GM12878 (cell line): ENCODE measurements at regions not wholly inside any gene's neighbourhood (a gene's known extent, or its start where the extent isn't known, plus 50 kb on each side); places are given as distances from the start of the nearest gene placed in this dataset.

Source experiments
- ATAC-seq: fragments of 200-7000 bp; cut with Tn5 transposase; 3 replicates; pipeline ENCODE4 v1.9.1; 2020; ENCODE audit warnings: mild to moderate bottlenecking, moderate library complexity
- BruUV-seq: library from RNA; stranded (reverse); fragments of 400-500 nt; replicated peaks from 2 replicates; lab custom pipeline; 2021; lab: Mats Ljungman, UMichigan
- CTCF ChIA-PET: fragments of 300-600 bp; sonication (Branson Sonifier 250); formaldehyde crosslinking; extraction: SDS; loops from one replicate; lab custom pipeline; 2021; ENCODE audit warnings: inconsistent platforms; lab: Yijun Ruan, JAX
- POLR2A ChIA-PET: fragments of 350-600 bp; formaldehyde crosslinking; extraction: SDS; loops from one replicate; lab custom pipeline; 2021; ENCODE audit warnings: inconsistent platforms; lab: Charles Lee
- RAD21 ChIA-PET: fragments of 300-600 bp; sonication (Branson Sonifier 250); formaldehyde crosslinking; loops from one replicate; lab custom pipeline; 2023; ENCODE audit warnings: antibody characterized with exemption; ENCODE audit not compliant: unreplicated experiment; lab: Charles Lee
- SMC1A ChIA-PET: fragments of 300-600 bp; sonication (Branson Sonifier 250); formaldehyde crosslinking; loops from one replicate; lab custom pipeline; 2023; ENCODE audit not compliant: unreplicated experiment, uncharacterized antibody; lab: Charles Lee
- DNase-seq: peaks from one replicate; pipeline ENCODE4 v3.0.0-alpha.2; 2011; ENCODE audit warnings: low read depth, low spot score
- FAIRE-seq: peaks from 3 replicates; lab custom pipeline; 2011; peaks lifted over from hg19 to GRCh38; lab: Jason Lieb, UNC
- H2AFZ ChIP-seq: 2 replicates; pipeline ENCODE4 v1.6.0; 2011; ENCODE audit warnings: low read depth, low read length, control low read depth; ENCODE audit not compliant: control insufficient read depth
- H3K27ac ChIP-seq: 2 replicates; pipeline ENCODE4 v1.5.1; 2011; ENCODE audit warnings: control low read depth; ENCODE audit not compliant: control insufficient read depth, insufficient read depth
- H3K27me3 ChIP-seq, 2 experiments: replicated peaks in 1 of 2; 2 replicates each; pipeline versions ENCODE4 v1.6.0 to v1.6.1; 2011; ENCODE audit warnings: low read length in 1 of 2; ENCODE audit not compliant: control insufficient read depth in 2 of 2, insufficient read depth in 2 of 2
- H3K36me3 ChIP-seq, 2 experiments: 2 replicates each; pipeline ENCODE4 v1.5.1; 2011; ENCODE audit warnings: low read length in 1 of 2; ENCODE audit not compliant: control insufficient read depth in 2 of 2, insufficient read depth in 2 of 2
- H3K4me1 ChIP-seq: 2 replicates; pipeline ENCODE4 v1.6.1; 2011; ENCODE audit warnings: mild to moderate bottlenecking, low read length, moderate library complexity, mixed read lengths; ENCODE audit not compliant: control insufficient read depth, insufficient read depth
- H3K4me2 ChIP-seq: 2 replicates; pipeline ENCODE4 v1.6.0; 2011; ENCODE audit warnings: control low read depth; ENCODE audit not compliant: control insufficient read depth, insufficient read depth
- H3K4me3 ChIP-seq: fragments of 200-600 bp; sonication (generic); 2 replicates; pipeline ENCODE4 v1.5.1; 2016
- H3K79me2 ChIP-seq: 2 replicates; pipeline ENCODE4 v1.6.0; 2011; ENCODE audit warnings: low read length; ENCODE audit not compliant: control insufficient read depth, insufficient read depth
- H3K9ac ChIP-seq: 2 replicates; pipeline ENCODE4 v1.8.0; 2011; ENCODE audit warnings: low read length, control low read depth, mixed read lengths; ENCODE audit not compliant: control insufficient read depth, insufficient read depth
- H3K9me3 ChIP-seq: replicated peaks from 3 replicates; pipeline ENCODE4 v1.5.1; 2011; ENCODE audit warnings: mild to moderate bottlenecking, low read length; ENCODE audit not compliant: control insufficient read depth, insufficient read depth
- H4K20me1 ChIP-seq: 2 replicates; pipeline ENCODE4 v1.6.0; 2011; ENCODE audit not compliant: control insufficient read depth, insufficient read depth
- ESRRA ChIP-seq: IDR thresholded peaks from 2 replicates; pipeline ENCODE4 v1.6.1; 2012; ENCODE audit warnings: mild to moderate bottlenecking, low read length, improper control_type of control experiment
- NFYB ChIP-seq: IDR thresholded peaks from 2 replicates; pipeline ENCODE4 v1.6.1; 2011; ENCODE audit warnings: low read depth, mild to moderate bottlenecking, low read length, improper control_type of control experiment, moderate library complexity; ENCODE audit not compliant: insufficient read depth
- NR2C2 ChIP-seq: IDR thresholded peaks from 2 replicates; pipeline ENCODE4 v1.6.1; 2011; ENCODE audit warnings: borderline replicate concordance, low read depth; ENCODE audit not compliant: control insufficient read depth, insufficient read length
- POLR2A ChIP-seq: IDR thresholded peaks from 2 replicates; pipeline ENCODE4 v1.6.1; 2011; ENCODE audit warnings: low read depth, mild to moderate bottlenecking, low read length
- RFX5 ChIP-seq: IDR thresholded peaks from 2 replicates; pipeline ENCODE4 v1.6.1; 2011; ENCODE audit warnings: low read depth, low read length, improper control_type of control experiment
- STAT1 ChIP-seq: fragments of 450-650 bp; conservative IDR thresholded peaks from 2 replicates; pipeline ENCODE4 v1.6.1; 2014; ENCODE audit warnings: antibody characterized with exemption, mild to moderate bottlenecking
- WGBS: methylation state at CpG from one replicate; pipeline ENCODE4 v1.1.6; 2016; ENCODE audit warnings: low lambda C conversion rate; ENCODE audit not compliant: insufficient replicate concordance, insufficient coverage; ENCODE audit errors: missing lambda C conversion rate; 5-methylcytosine and 5-hydroxymethylcytosine counted together
- in situ Hi-C: fragments of 300-500 bp; cut with MboI; formaldehyde crosslinking; loops from 9 replicates; pipeline ENCODE4 v1.14.3; 2018; ENCODE audit warnings: mixed read lengths
- intact Hi-C: fragments of 100-400 bp; cut with micrococcal nuclease; formaldehyde crosslinking; loops from one replicate; pipeline ENCODE4 v1.14.2; 2022; ENCODE audit not compliant: unreplicated experiment
- TF ChIP-seq, protein P1 (sequence below): IDR thresholded peaks from 2 replicates; pipeline ENCODE4 v1.6.1; 2012; ENCODE audit warnings: low read length, inconsistent platforms
- TF ChIP-seq, protein P2 (sequence below): fragments of 450-650 bp; conservative IDR thresholded peaks from 2 replicates; pipeline ENCODE4 v1.6.1; 2017; ENCODE audit warnings: mild to moderate bottlenecking, moderate library complexity

DNA sequence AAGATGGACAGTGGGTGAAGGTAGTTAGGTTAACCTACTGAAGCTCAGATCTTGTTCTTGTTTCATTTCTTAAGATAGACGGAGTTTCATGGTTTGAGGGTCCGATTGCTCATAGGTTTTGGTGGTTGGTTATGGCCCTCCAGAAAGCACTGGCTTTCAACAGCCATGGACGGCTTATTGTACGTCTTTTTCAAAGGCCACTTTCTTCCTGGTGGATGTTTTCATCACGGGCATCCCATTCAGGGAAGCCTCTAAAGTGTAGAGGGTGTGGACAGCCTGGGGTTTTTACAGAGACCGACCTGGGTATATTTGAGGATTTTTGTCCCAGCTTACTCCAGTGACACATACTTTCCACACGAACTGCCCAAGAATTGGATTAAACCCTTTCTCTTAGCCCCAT, 132.7 kb upstream of the ONECUT1 start:
- H4K20me1 ChIP-seq = no peaks in the 10 kb centered on the region
- no peaks in the 10 kb centered on the region for H3K9me3 ChIP-seq
- no peaks in the 10 kb centered on the region for H3K36me3 ChIP-seq
- intact Hi-C loops = no loop called here
- no peak for FAIRE-seq
- ChIA-PET RAD21 (no interaction called here), CTCF (no interaction called here), SMC1A (no interaction called here)
- H3K27ac ChIP-seq = no peak overlapping the region
- H3K9ac ChIP-seq = no peak overlapping the region
- no peak overlapping the region for H3K4me2 ChIP-seq
- H3K27me3 ChIP-seq = peaks cover 0 to 5% of the 10 kb centered on the region in 2 experiments; a peak in 2 of 4 replicates
- H3K4me1 ChIP-seq = no peaks in the 10 kb centered on the region
- no peak overlapping the region for H3K4me3 ChIP-seq
- in situ Hi-C loops = no loop called here
- no peak for ATAC-seq
- no TSS peak for BruUV-seq
- no peaks in the 10 kb centered on the region for H3K79me2 ChIP-seq
- 50% methylated on average over 7 of the region's 7 CpGs for WGBS
- DNase-seq = no peak
- TF ChIP-seq ESRRA = no peak
- TF ChIP-seq RFX5 = no peak
- TF ChIP-seq POLR2A = no peak
- TF ChIP-seq NFYB = no peak
- TF ChIP-seq STAT1 = no peak
- TF ChIP-seq, protein P1, sequence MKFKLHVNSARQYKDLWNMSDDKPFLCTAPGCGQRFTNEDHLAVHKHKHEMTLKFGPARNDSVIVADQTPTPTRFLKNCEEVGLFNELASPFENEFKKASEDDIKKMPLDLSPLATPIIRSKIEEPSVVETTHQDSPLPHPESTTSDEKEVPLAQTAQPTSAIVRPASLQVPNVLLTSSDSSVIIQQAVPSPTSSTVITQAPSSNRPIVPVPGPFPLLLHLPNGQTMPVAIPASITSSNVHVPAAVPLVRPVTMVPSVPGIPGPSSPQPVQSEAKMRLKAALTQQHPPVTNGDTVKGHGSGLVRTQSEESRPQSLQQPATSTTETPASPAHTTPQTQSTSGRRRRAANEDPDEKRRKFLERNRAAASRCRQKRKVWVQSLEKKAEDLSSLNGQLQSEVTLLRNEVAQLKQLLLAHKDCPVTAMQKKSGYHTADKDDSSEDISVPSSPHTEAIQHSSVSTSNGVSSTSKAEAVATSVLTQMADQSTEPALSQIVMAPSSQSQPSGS = no peak
- TF ChIP-seq NR2C2 = no peak
- TF ChIP-seq, protein P2, sequence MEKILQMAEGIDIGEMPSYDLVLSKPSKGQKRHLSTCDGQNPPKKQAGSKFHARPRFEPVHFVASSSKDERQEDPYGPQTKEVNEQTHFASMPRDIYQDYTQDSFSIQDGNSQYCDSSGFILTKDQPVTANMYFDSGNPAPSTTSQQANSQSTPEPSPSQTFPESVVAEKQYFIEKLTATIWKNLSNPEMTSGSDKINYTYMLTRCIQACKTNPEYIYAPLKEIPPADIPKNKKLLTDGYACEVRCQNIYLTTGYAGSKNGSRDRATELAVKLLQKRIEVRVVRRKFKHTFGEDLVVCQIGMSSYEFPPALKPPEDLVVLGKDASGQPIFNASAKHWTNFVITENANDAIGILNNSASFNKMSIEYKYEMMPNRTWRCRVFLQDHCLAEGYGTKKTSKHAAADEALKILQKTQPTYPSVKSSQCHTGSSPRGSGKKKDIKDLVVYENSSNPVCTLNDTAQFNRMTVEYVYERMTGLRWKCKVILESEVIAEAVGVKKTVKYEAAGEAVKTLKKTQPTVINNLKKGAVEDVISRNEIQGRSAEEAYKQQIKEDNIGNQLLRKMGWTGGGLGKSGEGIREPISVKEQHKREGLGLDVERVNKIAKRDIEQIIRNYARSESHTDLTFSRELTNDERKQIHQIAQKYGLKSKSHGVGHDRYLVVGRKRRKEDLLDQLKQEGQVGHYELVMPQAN = no peak
- TF ChIP-seq, all 136 proteins: peak for 0
- POLR2A ChIA-PET = no interaction called here
- H2AFZ ChIP-seq = no peak overlapping the region
